SU-DHL-6 (cell line): ENCODE measurements at regions not wholly inside any gene's neighbourhood (a gene's known extent, or its start where the extent isn't known, plus 50 kb on each side); places are given as distances from the start of the nearest gene placed in this dataset.

Source experiments
- EZH2phosphoT487 ChIP-seq: fragments of 200-600 bp; sonication (generic), shearing (Covaris generic); conservative IDR thresholded peaks from 2 replicates; pipeline ENCODE4 v1.6.1; 2018; ENCODE audit warnings: mild to moderate bottlenecking, antibody characterized with exemption, low read length, moderate library complexity, mixed read lengths
- TF ChIP-seq, protein P1 (sequence below): fragments of 200-600 bp; sonication (generic); IDR thresholded peaks from one replicate; pipeline ENCODE4 v1.5.1; 2017; ENCODE audit warnings: antibody characterized with exemption, mild to moderate bottlenecking, low read length, moderate library complexity; ENCODE audit not compliant: insufficient read depth, poor library complexity, severe bottlenecking

DNA sequence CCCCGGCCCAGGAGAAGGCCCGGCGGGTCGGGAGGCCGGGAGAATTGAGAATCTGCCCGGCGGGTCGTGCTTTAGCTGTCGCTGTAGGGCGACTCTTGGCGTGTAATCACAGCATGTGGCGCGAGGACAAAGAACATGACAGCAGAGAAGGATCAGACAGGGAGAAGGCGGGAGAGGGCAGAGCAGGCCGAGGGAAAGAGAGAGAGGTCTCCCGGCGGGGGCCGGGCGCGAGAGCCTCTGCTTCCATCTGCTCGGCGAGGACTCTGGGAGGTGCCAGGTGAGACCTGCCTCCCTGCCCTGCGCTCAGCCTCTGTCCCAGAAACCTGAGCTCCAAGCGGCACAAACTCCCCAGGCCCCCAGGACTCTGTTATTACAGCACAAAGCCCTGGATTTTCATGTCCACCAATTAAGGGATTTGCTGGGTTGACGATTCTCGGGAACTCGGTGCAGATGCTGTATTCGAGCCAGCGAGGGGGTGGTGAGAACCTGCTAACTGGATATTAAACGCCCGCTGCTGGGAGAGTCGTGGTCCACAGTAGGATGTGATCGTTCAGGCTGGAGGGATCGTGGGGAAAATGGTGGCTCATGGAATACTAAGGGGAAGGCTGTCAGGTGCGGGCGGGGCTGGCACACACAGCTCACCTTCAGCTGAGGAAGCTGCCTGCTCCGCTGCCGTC is 172.0 kb upstream of the CIBAR2 start:
- TF ChIP-seq, protein P1, sequence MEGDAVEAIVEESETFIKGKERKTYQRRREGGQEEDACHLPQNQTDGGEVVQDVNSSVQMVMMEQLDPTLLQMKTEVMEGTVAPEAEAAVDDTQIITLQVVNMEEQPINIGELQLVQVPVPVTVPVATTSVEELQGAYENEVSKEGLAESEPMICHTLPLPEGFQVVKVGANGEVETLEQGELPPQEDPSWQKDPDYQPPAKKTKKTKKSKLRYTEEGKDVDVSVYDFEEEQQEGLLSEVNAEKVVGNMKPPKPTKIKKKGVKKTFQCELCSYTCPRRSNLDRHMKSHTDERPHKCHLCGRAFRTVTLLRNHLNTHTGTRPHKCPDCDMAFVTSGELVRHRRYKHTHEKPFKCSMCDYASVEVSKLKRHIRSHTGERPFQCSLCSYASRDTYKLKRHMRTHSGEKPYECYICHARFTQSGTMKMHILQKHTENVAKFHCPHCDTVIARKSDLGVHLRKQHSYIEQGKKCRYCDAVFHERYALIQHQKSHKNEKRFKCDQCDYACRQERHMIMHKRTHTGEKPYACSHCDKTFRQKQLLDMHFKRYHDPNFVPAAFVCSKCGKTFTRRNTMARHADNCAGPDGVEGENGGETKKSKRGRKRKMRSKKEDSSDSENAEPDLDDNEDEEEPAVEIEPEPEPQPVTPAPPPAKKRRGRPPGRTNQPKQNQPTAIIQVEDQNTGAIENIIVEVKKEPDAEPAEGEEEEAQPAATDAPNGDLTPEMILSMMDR, result no peak
- TF ChIP-seq EZH2phosphoT487, result no peak
